Natural killer cell (primary cell): ENCODE measurements at regions not wholly inside any gene's neighbourhood (a gene's known extent, or its start where the extent isn't known, plus 50 kb on each side); places are given as distances from the start of the nearest gene placed in this dataset.

Experiments
- ATAC-seq, 3 donors: fragments of 150-1000 bp in 2 of 3; fragments of 200-7000 bp in 1 of 3; cut with Tn5 transposase; 1 replicate in 1 of 3; 2 replicates in 2 of 3; pipeline ENCODE4 v1.10.0; 2021; ENCODE audit warnings: mild to moderate bottlenecking in 2 of 3, moderate library complexity in 2 of 3
- DNase-seq, 2 donors: peaks; one replicate each; pipeline versions ENCODE4 v3.0.0 to v3.0.0-alpha.2; 2013 to 2021; ENCODE audit warnings: mixed read lengths in 1 of 2
- H3K27ac ChIP-seq: one replicate; pipeline ENCODE4 v1.5.1; 2013; ENCODE audit warnings: mild to moderate bottlenecking, low read length
- H3K27me3 ChIP-seq: one replicate; pipeline ENCODE4 v1.6.1; 2013; ENCODE audit warnings: low read length; ENCODE audit not compliant: control insufficient read depth, insufficient read depth
- H3K36me3 ChIP-seq: one replicate; pipeline ENCODE4 v1.6.1; 2013; ENCODE audit warnings: low read length; ENCODE audit not compliant: control insufficient read depth, insufficient read depth
- H3K4me1 ChIP-seq: one replicate; pipeline ENCODE4 v1.6.1; 2013; ENCODE audit warnings: low read length; ENCODE audit not compliant: control insufficient read depth, insufficient read depth
- H3K4me3 ChIP-seq: one replicate; pipeline ENCODE4 v1.5.1; 2013; ENCODE audit warnings: low read length
- H3K9me3 ChIP-seq: one replicate; pipeline ENCODE4 v1.6.1; 2013; ENCODE audit warnings: low read length; ENCODE audit not compliant: control insufficient read depth, insufficient read depth
- H3K27ac Mint-ChIP-seq, 2 donors: one replicate each; pipeline ENCODE4 v1.8.0; 2022; ENCODE audit warnings: mild to moderate bottlenecking in 2 of 2, mixed read lengths in 2 of 2, moderate library complexity in 1 of 2
- H3K27me3 Mint-ChIP-seq, 2 donors: one replicate each; pipeline ENCODE4 v1.8.0; 2022; ENCODE audit warnings: low read depth in 2 of 2, mixed read lengths in 2 of 2
- H3K36me3 Mint-ChIP-seq: one replicate; pipeline ENCODE4 v1.8.0; 2022; ENCODE audit warnings: mixed read lengths
- H3K4me1 Mint-ChIP-seq, 2 donors: one replicate each; pipeline ENCODE4 v1.8.0; 2022; ENCODE audit warnings: mixed read lengths in 2 of 2
- H3K4me3 Mint-ChIP-seq: one replicate; pipeline ENCODE4 v1.8.0; 2022; ENCODE audit warnings: mild to moderate bottlenecking, moderate library complexity, mixed read lengths
- H3K9me3 Mint-ChIP-seq, 2 donors: one replicate each; pipeline ENCODE4 v1.8.0; 2022; ENCODE audit warnings: mixed read lengths in 2 of 2
- WGBS: methylation state at CpG from one replicate; pipeline ENCODE4 v1.1.7; 2013; ENCODE audit warnings: missing lambda C conversion rate; ENCODE audit not compliant: insufficient coverage; 5-methylcytosine and 5-hydroxymethylcytosine counted together
- intact Hi-C: fragments of 100-400 bp; cut with micrococcal nuclease; formaldehyde crosslinking; loops from one replicate; pipeline ENCODE4 v1.14.2; 2022
- TF ChIP-seq, protein P1 (sequence below): fragments of 200-600 bp; IDR thresholded peaks from one replicate; pipeline ENCODE4 v1.8.0; 2022; ENCODE audit warnings: antibody characterized with exemption

DNA sequence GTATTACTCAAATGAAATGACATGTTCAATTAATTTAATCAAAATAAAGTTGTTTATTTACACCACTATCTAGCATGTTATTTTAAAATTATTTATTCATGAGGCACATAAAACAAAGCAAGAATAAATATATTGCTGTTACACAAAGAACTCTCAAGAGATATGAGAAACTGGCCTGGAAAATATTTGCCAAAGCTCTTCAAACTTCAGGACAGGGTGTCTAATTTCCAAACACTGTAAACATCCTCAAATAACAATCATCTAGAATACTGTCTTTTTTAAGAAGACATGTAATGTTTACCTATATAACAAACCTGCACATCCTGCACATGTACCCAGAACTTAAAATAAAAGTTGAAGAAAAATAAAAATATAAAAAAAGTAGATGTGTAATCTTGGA lies 876.6 kb downstream of the TUSC7 start:
- no peaks in the 10 kb centered on the region for H3K9me3 ChIP-seq
- ATAC-seq = no peak
- Mint-ChIP-seq H3K36me3 (no peaks in the 10 kb centered on the region), H3K4me3 (no peak overlapping the region), H3K27me3 (no peaks in the 10 kb centered on the region), H3K9me3 (peaks cover 4 to 7% of the 10 kb centered on the region in 2 donors), H3K4me1 (no peaks in the 10 kb centered on the region), H3K27ac (no peak overlapping the region)
- DNase-seq = no peak
- intact Hi-C loops = no loop called here
- H3K4me3 ChIP-seq = no peak overlapping the region
- no peaks in the 10 kb centered on the region for H3K4me1 ChIP-seq
- H3K36me3 ChIP-seq = no peaks in the 10 kb centered on the region
- no peak overlapping the region for H3K27ac ChIP-seq
- H3K27me3 ChIP-seq = no peaks in the 10 kb centered on the region
- TF ChIP-seq, protein P1, sequence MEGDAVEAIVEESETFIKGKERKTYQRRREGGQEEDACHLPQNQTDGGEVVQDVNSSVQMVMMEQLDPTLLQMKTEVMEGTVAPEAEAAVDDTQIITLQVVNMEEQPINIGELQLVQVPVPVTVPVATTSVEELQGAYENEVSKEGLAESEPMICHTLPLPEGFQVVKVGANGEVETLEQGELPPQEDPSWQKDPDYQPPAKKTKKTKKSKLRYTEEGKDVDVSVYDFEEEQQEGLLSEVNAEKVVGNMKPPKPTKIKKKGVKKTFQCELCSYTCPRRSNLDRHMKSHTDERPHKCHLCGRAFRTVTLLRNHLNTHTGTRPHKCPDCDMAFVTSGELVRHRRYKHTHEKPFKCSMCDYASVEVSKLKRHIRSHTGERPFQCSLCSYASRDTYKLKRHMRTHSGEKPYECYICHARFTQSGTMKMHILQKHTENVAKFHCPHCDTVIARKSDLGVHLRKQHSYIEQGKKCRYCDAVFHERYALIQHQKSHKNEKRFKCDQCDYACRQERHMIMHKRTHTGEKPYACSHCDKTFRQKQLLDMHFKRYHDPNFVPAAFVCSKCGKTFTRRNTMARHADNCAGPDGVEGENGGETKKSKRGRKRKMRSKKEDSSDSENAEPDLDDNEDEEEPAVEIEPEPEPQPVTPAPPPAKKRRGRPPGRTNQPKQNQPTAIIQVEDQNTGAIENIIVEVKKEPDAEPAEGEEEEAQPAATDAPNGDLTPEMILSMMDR = no peak

GRCh38 chr3:117587416-117587815 lies 877.8 kb downstream of the TUSC7 start:
- Histone ChIP-seq H3K27me3 (no peaks in the 10 kb centered on the region), H3K4me1 (no peaks in the 10 kb centered on the region), H3K9me3 (no peaks in the 10 kb centered on the region), H3K4me3 (no peak overlapping the region), H3K27ac (no peak overlapping the region), H3K36me3 (no peaks in the 10 kb centered on the region)
- ATAC-seq (no peak), DNase-seq (no peak)
- 76% methylated on average over 2 of the region's 2 CpGs for WGBS
- intact Hi-C loops = no loop called here
- Mint-ChIP-seq H3K4me1 (no peaks in the 10 kb centered on the region), H3K27me3 (no peaks in the 10 kb centered on the region), H3K27ac (no peak overlapping the region), H3K4me3 (no peak overlapping the region), H3K9me3 (peaks cover 6 to 7% of the 10 kb centered on the region in 2 donors), H3K36me3 (no peaks in the 10 kb centered on the region)
- TF ChIP-seq, protein P1 = no peak

DNA sequence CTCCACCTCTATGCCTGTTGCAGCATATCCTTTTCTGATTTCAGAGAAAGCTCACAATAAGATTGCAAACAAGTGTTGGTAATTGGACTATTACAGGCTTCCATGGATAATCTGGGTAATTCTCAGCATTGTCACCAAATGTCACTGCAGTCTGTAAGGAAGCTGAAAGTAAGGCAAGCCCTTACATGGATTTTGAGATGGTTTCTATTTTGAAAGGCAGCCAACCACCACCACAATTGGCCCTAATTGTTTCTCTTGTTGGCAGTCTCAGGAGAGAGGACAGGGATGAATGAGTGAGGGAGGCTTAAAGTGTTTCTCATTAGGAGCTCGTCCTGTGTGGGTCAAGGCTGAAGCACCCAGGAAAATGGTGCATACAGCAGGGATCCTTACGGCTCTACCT lies 879.9 kb downstream of the TUSC7 start:
- no peak overlapping the region for H3K4me3 Mint-ChIP-seq
- intact Hi-C loops = no loop called here
- no peak overlapping the region for H3K4me3 ChIP-seq
- no peak overlapping the region for H3K27ac Mint-ChIP-seq
- DNase-seq (no peak), ATAC-seq (no peak)
- H3K27ac ChIP-seq = no peak overlapping the region
- H3K4me1 ChIP-seq = no peaks in the 10 kb centered on the region
- WGBS = 67% methylated on average over 2 of the region's 2 CpGs
- TF ChIP-seq, protein P1 = no peak
- no peaks in the 10 kb centered on the region for H3K36me3 ChIP-seq
- H3K9me3 Mint-ChIP-seq = peaks cover 5 to 6% of the 10 kb centered on the region in 2 donors
- no peaks in the 10 kb centered on the region for H3K27me3 ChIP-seq
- H3K27me3 Mint-ChIP-seq = no peaks in the 10 kb centered on the region
- H3K4me1 Mint-ChIP-seq = no peaks in the 10 kb centered on the region
- H3K9me3 ChIP-seq = no peaks in the 10 kb centered on the region
- H3K36me3 Mint-ChIP-seq = no peaks in the 10 kb centered on the region

DNA sequence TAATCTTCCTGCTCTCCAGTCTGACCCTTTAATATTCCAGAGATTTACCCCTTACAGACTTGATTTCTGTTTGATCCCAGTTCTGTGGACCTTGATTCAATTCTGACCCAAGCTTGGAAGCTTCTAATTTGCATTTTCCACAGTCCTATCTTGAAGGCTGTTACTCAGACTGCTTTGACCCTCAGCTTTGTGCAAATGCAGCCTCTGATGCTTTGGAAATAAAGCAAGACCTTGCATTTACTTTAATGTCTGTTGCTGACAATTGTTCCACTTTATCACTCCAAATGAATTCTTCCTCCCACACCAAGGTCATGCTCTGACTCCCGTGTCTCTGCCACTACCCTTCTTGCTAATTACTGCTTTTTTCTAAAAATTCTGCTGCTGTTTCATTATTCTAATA lies 886.0 kb downstream of the TUSC7 start:
- TF ChIP-seq, protein P1 = no peak
- H3K36me3 ChIP-seq = no peaks in the 10 kb centered on the region
- no peaks in the 10 kb centered on the region for H3K27me3 ChIP-seq
- Mint-ChIP-seq H3K36me3 (no peaks in the 10 kb centered on the region), H3K27me3 (no peaks in the 10 kb centered on the region), H3K9me3 (peaks cover 5 to 14% of the 10 kb centered on the region in 2 donors), H3K4me3 (no peak overlapping the region), H3K4me1 (no peaks in the 10 kb centered on the region), H3K27ac (no peak overlapping the region)
- WGBS = 73% methylated on average over 1 of the region's 1 CpG
- DNase-seq (no peak), ATAC-seq (no peak)
- no peaks in the 10 kb centered on the region for H3K4me1 ChIP-seq
- H3K27ac ChIP-seq = no peak overlapping the region
- H3K4me3 ChIP-seq = no peak overlapping the region
- H3K9me3 ChIP-seq = no peaks in the 10 kb centered on the region
- intact Hi-C loops = no loop called here
